ENCODE measurements at regions not wholly inside any gene's neighbourhood (a gene's known extent, or its start where the extent isn't known, plus 50 kb on each side); places are given as distances from the start of the nearest gene placed in this dataset.

GRCh38 chr3:104273046-104273649, 1093.6 kb upstream of the ALCAM start:
- intact Hi-C loops (cut with DNase I, micrococcal nuclease), result no loop called here
- H3K4me1 Mint-ChIP-seq (ENCODE audit: low read depth), result no peaks in the 10 kb centered on the region
- no peak overlapping the region for H3K27ac ChIP-seq (ENCODE audit: low read depth in 1 of 2, low read length in 2 of 2)
- H3K4me1 ChIP-seq (ENCODE audit: insufficient read depth, low read length), result no peaks in the 10 kb centered on the region
- H3K4me3 ChIP-seq (ENCODE audit: low read length), result no peak overlapping the region
- peaks cover 13% of the 10 kb centered on the region for H3K9me3 Mint-ChIP-seq
- no peaks in the 10 kb centered on the region for H3K36me3 Mint-ChIP-seq (ENCODE audit: low read depth)
- no peak overlapping the region for H3K4me3 Mint-ChIP-seq
- ChIA-PET CTCF (no interaction called here), POLR2A (no interaction called here)
- no peak overlapping the region for H3K27ac Mint-ChIP-seq
- H3K27me3 ChIP-seq (ENCODE audit: control insufficient read depth in 1 of 2, insufficient read depth in 2 of 2, low read length in 2 of 2), result no peaks in the 10 kb centered on the region
- H3K9me3 ChIP-seq (ENCODE audit: control insufficient read depth in 1 of 2, insufficient read depth in 1 of 2, low read length in 2 of 2), result no peaks in the 10 kb centered on the region
- DNase-seq (peak in 1 of 14 experiments; percentile 6), ATAC-seq (ENCODE audit: poor library complexity) (no peak)
- no peaks in the 10 kb centered on the region for H3K36me3 ChIP-seq (ENCODE audit: insufficient read depth, low read length)
- no peaks in the 10 kb centered on the region for H3K27me3 Mint-ChIP-seq
- TF ChIP-seq CTCF (IDR thresholded peaks at IDR 0.05), result no peak

- TF ChIP-seq CTCF (IDR thresholded peaks at IDR 0.05), result no peak
These were observed 1091.5 kb upstream of the ALCAM start for GRCh38 chr3:104275199-104275598.

GRCh38 chr3:104279617-104280016, 1087.1 kb upstream of the ALCAM start:
- ChIA-PET CTCF (no interaction called here), POLR2A (no interaction called here)
- ATAC-seq (ENCODE audit: poor library complexity), result no peak
- Histone ChIP-seq H3K36me3 (ENCODE audit: insufficient read depth, low read length) (no peaks in the 10 kb centered on the region), H3K9me3 (ENCODE audit: control insufficient read depth in 1 of 2, insufficient read depth in 1 of 2, low read length in 2 of 2) (peaks cover 0 to 15% of the 10 kb centered on the region in 2 experiments), H3K27ac (ENCODE audit: low read depth in 1 of 2, low read length in 2 of 2) (no peak overlapping the region), H3K4me1 (ENCODE audit: insufficient read depth, low read length) (no peaks in the 10 kb centered on the region), H3K27me3 (ENCODE audit: control insufficient read depth in 1 of 2, insufficient read depth in 2 of 2, low read length in 2 of 2) (no peaks in the 10 kb centered on the region), H3K4me3 (ENCODE audit: low read length) (peak overlapping the region; percentile 17)
- no peak for TF ChIP-seq CTCF (IDR thresholded peaks at IDR 0.05)
- Mint-ChIP-seq H3K27ac (no peak overlapping the region), H3K9me3 (peaks cover 25% of the 10 kb centered on the region), H3K36me3 (ENCODE audit: low read depth) (no peaks in the 10 kb centered on the region), H3K4me3 (no peak overlapping the region), H3K4me1 (ENCODE audit: low read depth) (no peaks in the 10 kb centered on the region), H3K27me3 (no peaks in the 10 kb centered on the region)
- DNase-seq, result peak in 1 of 14 experiments; percentile 46
- intact Hi-C loops (cut with DNase I, micrococcal nuclease), result no loop called here

More at GRCh38 chr3:104275199-104275598, 1091.5 kb upstream of the ALCAM start:
- no peaks in the 10 kb centered on the region for H3K36me3 Mint-ChIP-seq (ENCODE audit: low read depth)
- H3K9me3 Mint-ChIP-seq, result peaks cover 18% of the 10 kb centered on the region
- no peak overlapping the region for H3K4me3 Mint-ChIP-seq
- Histone ChIP-seq H3K4me3 (ENCODE audit: low read length) (no peak overlapping the region), H3K36me3 (ENCODE audit: insufficient read depth, low read length) (no peaks in the 10 kb centered on the region), H3K27ac (ENCODE audit: low read depth in 1 of 2, low read length in 2 of 2) (no peak overlapping the region), H3K27me3 (ENCODE audit: control insufficient read depth in 1 of 2, insufficient read depth in 2 of 2, low read length in 2 of 2) (no peaks in the 10 kb centered on the region), H3K4me1 (ENCODE audit: insufficient read depth, low read length) (no peaks in the 10 kb centered on the region), H3K9me3 (ENCODE audit: control insufficient read depth in 1 of 2, insufficient read depth in 1 of 2, low read length in 2 of 2) (no peaks in the 10 kb centered on the region)
- ATAC-seq (ENCODE audit: poor library complexity), result no peak
- POLR2A ChIA-PET, result no interaction called here
- CTCF ChIA-PET, result no interaction called here
- DNase-seq, result no peak
- intact Hi-C loops (cut with DNase I, micrococcal nuclease), result no loop called here
- no peaks in the 10 kb centered on the region for H3K27me3 Mint-ChIP-seq
- H3K27ac Mint-ChIP-seq, result no peak overlapping the region
- no peaks in the 10 kb centered on the region for H3K4me1 Mint-ChIP-seq (ENCODE audit: low read depth)
